Left lung (tissue), 4 donors: ENCODE measurements at regions not wholly inside any gene's neighbourhood (a gene's known extent, or its start where the extent isn't known, plus 50 kb on each side); places are given as distances from the start of the nearest gene placed in this dataset.

Source experiments
- ATAC-seq: fragments of 200-7000 bp; cut with Tn5 transposase; one replicate; pipeline ENCODE4 v1.9.1; 2020; ENCODE audit warnings: moderate library complexity
- DNase-seq, 4 donors: peaks; one replicate each; pipeline ENCODE4 v3.0.0-alpha.2; 2013 to 2020
- H3K27ac ChIP-seq, 2 donors: fragments of 200-600 bp; sonication (generic) in 1 of 2; one replicate each; pipeline versions ENCODE4 v1.5.0 to v1.8.0; 2020 to 2021
- H3K27me3 ChIP-seq, 2 donors: fragments of 200-600 bp; sonication (generic) in 1 of 2; one replicate each; pipeline versions ENCODE4 v1.5.0 to v1.8.0; 2020 to 2021
- H3K36me3 ChIP-seq, 2 donors: fragments of 200-600 bp; sonication (generic) in 1 of 2; one replicate each; pipeline versions ENCODE4 v1.5.0 to v1.8.0; 2020 to 2021
- H3K4me1 ChIP-seq, 2 donors: fragments of 200-600 bp; one replicate each; pipeline ENCODE4 v1.8.0; 2021
- H3K4me3 ChIP-seq, 2 donors: fragments of 200-600 bp; sonication (generic) in 1 of 2; one replicate each; pipeline versions ENCODE4 v1.5.0 to v1.8.0; 2020 to 2021; ENCODE audit warnings: mild to moderate bottlenecking in 1 of 2
- H3K9me3 ChIP-seq, 2 donors: fragments of 200-600 bp; sonication (generic) in 1 of 2; one replicate each; pipeline versions ENCODE4 v1.5.0 to v1.8.0; 2020 to 2021
- intact Hi-C, 2 donors: fragments of 100-400 bp; cut with DNase I; formaldehyde crosslinking; loops; one replicate each; pipeline versions ENCODE4 v1.11.2 to v1.14.2; 2022
- TF ChIP-seq, protein P1 (sequence below), 2 donors: fragments of 200-600 bp; sonication (generic) in 1 of 2; IDR thresholded peaks; one replicate each; pipeline versions ENCODE4 v1.5.0 to v1.8.0; 2021; ENCODE audit warnings: antibody characterized with exemption in 2 of 2
- donor health status: DM: no; HTN: yes; CAD: no.
- donor health status: DM: no; HTN: no; CAD: no.

DNA sequence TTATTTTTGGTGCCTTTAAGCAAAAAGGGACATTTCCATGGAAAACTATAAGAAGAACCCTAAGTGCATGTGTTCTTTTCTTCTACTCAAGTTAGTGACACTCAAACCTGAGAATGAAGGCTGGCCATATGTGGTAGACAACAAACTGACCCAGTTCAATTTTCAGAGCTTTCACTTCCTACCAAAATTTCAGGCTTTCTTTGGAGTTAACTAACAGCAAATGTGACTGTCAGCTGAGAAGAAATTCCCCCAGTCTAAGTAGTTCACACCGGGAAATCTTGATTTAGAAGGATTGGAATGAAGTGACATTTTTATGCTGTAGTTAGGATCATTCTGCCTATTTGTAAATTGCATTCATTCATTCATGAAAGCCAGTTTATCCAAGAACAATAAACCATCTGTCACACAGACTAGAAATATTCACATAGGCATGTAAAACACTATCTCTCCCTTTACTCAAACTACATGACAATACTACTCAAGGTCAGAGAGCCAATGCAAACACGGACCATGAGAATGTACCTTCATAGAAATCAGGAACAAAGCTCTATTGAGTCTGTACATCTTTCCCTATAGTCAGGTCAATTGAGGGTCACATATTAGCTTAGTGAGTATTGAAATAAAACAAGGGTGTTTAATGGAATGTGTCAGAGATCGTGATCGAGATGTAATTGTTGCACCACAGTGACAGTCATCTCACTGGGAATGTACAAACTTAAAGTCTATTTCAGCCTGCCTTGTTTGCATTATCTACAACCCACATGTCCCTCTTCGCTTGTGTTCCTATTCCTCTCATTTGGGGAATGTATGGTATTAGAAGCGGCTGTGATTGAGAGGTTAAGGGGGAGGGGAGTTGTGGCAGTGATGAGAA is 113.8 kb upstream of the TGFBR2 start:
- Histone ChIP-seq H3K4me1 (peaks cover 6 to 26% of the 10 kb centered on the region in 2 donors), H3K9me3 (peaks cover 0 to 18% of the 10 kb centered on the region in 2 donors), H3K36me3 (no peaks in the 10 kb centered on the region), H3K27ac (no peak overlapping the region), H3K27me3 (no peaks in the 10 kb centered on the region), H3K4me3 (no peak overlapping the region)
- intact Hi-C loops: no loop called here
- TF ChIP-seq, protein P1, sequence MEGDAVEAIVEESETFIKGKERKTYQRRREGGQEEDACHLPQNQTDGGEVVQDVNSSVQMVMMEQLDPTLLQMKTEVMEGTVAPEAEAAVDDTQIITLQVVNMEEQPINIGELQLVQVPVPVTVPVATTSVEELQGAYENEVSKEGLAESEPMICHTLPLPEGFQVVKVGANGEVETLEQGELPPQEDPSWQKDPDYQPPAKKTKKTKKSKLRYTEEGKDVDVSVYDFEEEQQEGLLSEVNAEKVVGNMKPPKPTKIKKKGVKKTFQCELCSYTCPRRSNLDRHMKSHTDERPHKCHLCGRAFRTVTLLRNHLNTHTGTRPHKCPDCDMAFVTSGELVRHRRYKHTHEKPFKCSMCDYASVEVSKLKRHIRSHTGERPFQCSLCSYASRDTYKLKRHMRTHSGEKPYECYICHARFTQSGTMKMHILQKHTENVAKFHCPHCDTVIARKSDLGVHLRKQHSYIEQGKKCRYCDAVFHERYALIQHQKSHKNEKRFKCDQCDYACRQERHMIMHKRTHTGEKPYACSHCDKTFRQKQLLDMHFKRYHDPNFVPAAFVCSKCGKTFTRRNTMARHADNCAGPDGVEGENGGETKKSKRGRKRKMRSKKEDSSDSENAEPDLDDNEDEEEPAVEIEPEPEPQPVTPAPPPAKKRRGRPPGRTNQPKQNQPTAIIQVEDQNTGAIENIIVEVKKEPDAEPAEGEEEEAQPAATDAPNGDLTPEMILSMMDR (IDR thresholded peaks at IDR 0.05): no peak
- DNase-seq (no peak), ATAC-seq (no peak)

DNA sequence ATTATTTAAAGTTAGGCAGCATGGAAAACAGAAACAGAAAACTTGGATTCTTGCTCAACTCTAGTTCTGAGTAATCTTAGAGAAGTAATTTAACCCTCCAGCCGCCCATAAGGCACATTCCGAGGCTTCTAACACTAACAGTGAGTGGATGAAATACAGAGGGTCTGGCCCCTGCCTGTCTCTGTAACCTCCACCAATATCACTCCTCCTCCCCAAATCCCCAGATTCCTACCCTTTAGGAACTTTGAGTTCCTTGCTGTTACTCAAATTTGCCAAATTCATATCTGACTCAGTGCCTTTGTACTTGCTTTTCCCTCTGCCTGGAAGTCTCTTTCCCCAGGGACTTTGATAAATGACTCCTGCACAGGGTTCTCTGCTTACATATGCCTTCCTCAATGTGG is 112.5 kb upstream of the TGFBR2 start:
- intact Hi-C loops: no loop called here
- Histone ChIP-seq H3K9me3 (peaks cover 0 to 9% of the 10 kb centered on the region in 2 donors), H3K27me3 (no peaks in the 10 kb centered on the region), H3K36me3 (no peaks in the 10 kb centered on the region), H3K4me1 (peaks cover 6 to 26% of the 10 kb centered on the region in 2 donors), H3K27ac (peak overlapping the region in 1 of 2 donors; percentile 49), H3K4me3 (no peak overlapping the region)
- ATAC-seq (peak; percentile 62), DNase-seq (no peak)
- TF ChIP-seq, protein P1 (IDR thresholded peaks at IDR 0.05): no peak

DNA sequence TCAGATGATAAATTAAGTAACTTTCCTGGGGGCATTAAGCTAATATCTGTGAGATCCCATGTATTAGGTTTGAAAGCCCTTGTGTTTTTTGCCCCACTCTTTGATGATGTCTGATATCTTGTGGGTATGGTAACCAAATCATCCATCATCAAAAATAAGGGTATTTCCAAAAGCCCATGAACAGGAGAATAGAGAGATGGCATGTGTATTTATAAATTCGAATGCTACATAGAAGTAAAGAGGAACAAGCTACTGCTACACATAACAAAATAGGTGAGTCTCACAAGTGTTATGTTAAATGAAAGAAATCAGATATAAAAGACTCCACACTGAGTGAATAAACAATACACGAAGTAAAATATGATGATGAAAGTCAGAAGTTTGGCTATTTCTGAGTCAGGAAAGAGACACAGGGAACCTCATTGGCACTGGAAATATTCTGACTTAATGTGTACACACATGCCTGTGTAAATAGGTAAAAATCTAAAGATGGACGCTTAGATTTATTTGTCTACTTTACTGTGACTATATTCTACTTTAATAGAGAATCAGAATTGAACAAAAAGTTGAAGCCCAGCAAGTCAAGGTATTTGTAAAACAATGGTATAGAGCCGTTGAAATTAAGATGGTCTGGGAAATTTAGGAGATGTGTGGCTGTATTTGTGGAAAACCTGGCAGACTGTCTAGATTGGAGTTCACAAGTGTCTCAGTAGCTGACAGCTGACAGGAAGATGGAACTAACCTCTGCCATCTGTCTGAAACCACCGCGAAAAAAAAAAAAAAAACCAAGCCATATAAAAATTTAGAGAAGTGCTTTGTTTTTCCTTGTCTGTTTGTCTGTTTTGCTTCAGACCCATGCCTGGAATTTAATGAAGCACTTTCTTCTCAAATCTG is 111.0 kb upstream of the TGFBR2 start:
- peak overlapping the region; percentile 18 to 74 for H3K27ac ChIP-seq
- TF ChIP-seq, protein P1 (IDR thresholded peaks at IDR 0.05): no peak
- H3K27me3 ChIP-seq: no peaks in the 10 kb centered on the region
- H3K4me1 ChIP-seq: peaks cover 6 to 26% of the 10 kb centered on the region in 2 donors
- ATAC-seq: peak; percentile 14
- DNase-seq: no peak
- no peaks in the 10 kb centered on the region for H3K9me3 ChIP-seq
- no peak overlapping the region for H3K4me3 ChIP-seq
- intact Hi-C loops: no loop called here
- H3K36me3 ChIP-seq: no peaks in the 10 kb centered on the region

- Histone ChIP-seq H3K4me1 (peaks cover 6 to 26% of the 10 kb centered on the region in 2 donors), H3K36me3 (no peaks in the 10 kb centered on the region), H3K4me3 (no peak overlapping the region), H3K9me3 (no peaks in the 10 kb centered on the region), H3K27me3 (no peaks in the 10 kb centered on the region), H3K27ac (peak overlapping the region; percentile 18 to 74)
- ATAC-seq: peak; percentile 48
- TF ChIP-seq, protein P1 (IDR thresholded peaks at IDR 0.05): no peak
- intact Hi-C loops: no loop called here
- no peak for DNase-seq
These were observed 110.1 kb upstream of the TGFBR2 start for GRCh38 chr3:30496066-30496966.
